ENCODE measurements at regions not wholly inside any gene's neighbourhood (a gene's known extent, or its start where the extent isn't known, plus 50 kb on each side); places are given as distances from the start of the nearest gene placed in this dataset.
"Not testable (repeated sequence)": the region's sequence is repeated elsewhere in the genome, so short reads cannot be mapped to it uniquely, and the experiment has no call there.

- TF ChIP-seq JUND (IDR thresholded peaks at IDR 0.05); CTCF (IDR thresholded peaks at IDR 0.05; ENCODE audit: low read depth, low read length, missing input control): not testable (repeated sequence)
Measured at GRCh38 chr10:28085760-28086159, 86.9 kb upstream of the ODAD2 start.

All from liver (tissue), 3 donors.